ENCODE measurements at regions not wholly inside any gene's neighbourhood (a gene's known extent, or its start where the extent isn't known, plus 50 kb on each side); places are given as distances from the start of the nearest gene placed in this dataset. TPM values are rescaled to one million over a fixed set of nuclear protein-coding genes. Genes with fewer than 3 reads are reported as not detected.

DNA sequence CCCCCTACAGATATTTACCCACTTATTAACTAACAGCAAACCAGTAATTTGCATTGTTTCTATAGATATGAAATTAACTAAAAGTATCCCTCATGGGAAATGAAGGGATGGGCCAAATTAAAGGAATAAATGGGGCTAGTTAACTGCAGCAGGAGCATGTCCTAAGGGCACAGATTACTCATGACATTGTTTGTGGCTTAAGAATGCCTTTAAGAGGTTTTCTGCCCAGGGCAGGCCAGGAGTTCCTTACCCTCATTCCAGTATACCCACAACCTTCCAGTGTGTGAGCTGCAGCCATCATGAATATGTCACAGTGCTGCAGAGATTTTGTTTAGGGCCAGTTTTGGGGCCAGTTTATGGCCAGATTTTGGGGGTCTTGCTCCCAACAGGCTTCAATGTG, 1101.9 kb downstream of the PRIM2 start:
- ATAC-seq (ENCODE audit: insufficient read depth, low FRiP score) = no peak
- Histone ChIP-seq H3K27ac (ENCODE audit: low read depth in 1 of 2, low read length in 1 of 2) (no peak overlapping the region), H3K27me3 (ENCODE audit: control insufficient read depth in 3 of 3, insufficient read depth in 3 of 3, low read length in 2 of 3) (no peaks in the 10 kb centered on the region), H3K4me1 (ENCODE audit: control insufficient read depth in 5 of 5, insufficient read depth in 5 of 5, low read length in 5 of 5) (no peaks in the 10 kb centered on the region), H3K9me3 (ENCODE audit: control insufficient read depth in 4 of 4, insufficient read depth in 3 of 4, low read length in 3 of 4) (peaks cover 0 to 18% (median 11%) of the 10 kb centered on the region in 4 donors), H3K4me3 (no peak overlapping the region), H3K36me3 (ENCODE audit: control insufficient read depth in 4 of 4, insufficient read depth in 4 of 4, low read length in 4 of 4) (no peaks in the 10 kb centered on the region), H3K9ac (ENCODE audit: insufficient read depth in 1 of 2, low read length in 2 of 2) (no peak overlapping the region)
- DNase-seq = no peak
- TF ChIP-seq, protein P1, sequence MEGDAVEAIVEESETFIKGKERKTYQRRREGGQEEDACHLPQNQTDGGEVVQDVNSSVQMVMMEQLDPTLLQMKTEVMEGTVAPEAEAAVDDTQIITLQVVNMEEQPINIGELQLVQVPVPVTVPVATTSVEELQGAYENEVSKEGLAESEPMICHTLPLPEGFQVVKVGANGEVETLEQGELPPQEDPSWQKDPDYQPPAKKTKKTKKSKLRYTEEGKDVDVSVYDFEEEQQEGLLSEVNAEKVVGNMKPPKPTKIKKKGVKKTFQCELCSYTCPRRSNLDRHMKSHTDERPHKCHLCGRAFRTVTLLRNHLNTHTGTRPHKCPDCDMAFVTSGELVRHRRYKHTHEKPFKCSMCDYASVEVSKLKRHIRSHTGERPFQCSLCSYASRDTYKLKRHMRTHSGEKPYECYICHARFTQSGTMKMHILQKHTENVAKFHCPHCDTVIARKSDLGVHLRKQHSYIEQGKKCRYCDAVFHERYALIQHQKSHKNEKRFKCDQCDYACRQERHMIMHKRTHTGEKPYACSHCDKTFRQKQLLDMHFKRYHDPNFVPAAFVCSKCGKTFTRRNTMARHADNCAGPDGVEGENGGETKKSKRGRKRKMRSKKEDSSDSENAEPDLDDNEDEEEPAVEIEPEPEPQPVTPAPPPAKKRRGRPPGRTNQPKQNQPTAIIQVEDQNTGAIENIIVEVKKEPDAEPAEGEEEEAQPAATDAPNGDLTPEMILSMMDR (IDR thresholded peaks at IDR 0.05; ENCODE audit: control extremely low read depth, extremely low read depth) = no peak

Small RNA genes in the stretch of these regions (small RNA-seq; reads per million reads assigned to genes)
- not detected for gene AL603755.1 (ENCODE audit: low replicate concordance)
